ENCODE measurements at regions not wholly inside any gene's neighbourhood (a gene's known extent, or its start where the extent isn't known, plus 50 kb on each side); places are given as distances from the start of the nearest gene placed in this dataset.

- H3K9me3 ChIP-seq (ENCODE audit: severe bottlenecking): no peaks in the 10 kb centered on the region
- no peaks in the 10 kb centered on the region for H3K36me3 ChIP-seq
- H3K4me3 ChIP-seq (ENCODE audit: low read depth, low read length): no peak overlapping the region
- H3K27me3 ChIP-seq (ENCODE audit: insufficient read depth, low read depth, severe bottlenecking): no peaks in the 10 kb centered on the region
- H3K27ac ChIP-seq: no peak overlapping the region
- DNase-seq: no peak
- TF ChIP-seq CTCF (IDR thresholded peaks at IDR 0.05; ENCODE audit: low read depth, low read length): no peak
Observed at GRCh38 chr2:216294305-216294704, 78.0 kb downstream of the MARCHF4 start.

- no peaks in the 10 kb centered on the region for H3K36me3 ChIP-seq
- no peaks in the 10 kb centered on the region for H3K27me3 ChIP-seq (ENCODE audit: insufficient read depth, low read depth, severe bottlenecking)
- TF ChIP-seq CTCF (IDR thresholded peaks at IDR 0.05; ENCODE audit: low read depth, low read length): no peak
- H3K27ac ChIP-seq: no peak overlapping the region
- H3K9me3 ChIP-seq (ENCODE audit: severe bottlenecking): no peaks in the 10 kb centered on the region
- no peak overlapping the region for H3K4me3 ChIP-seq (ENCODE audit: low read depth, low read length)
- no peak for DNase-seq
Observed at GRCh38 chr2:216293883-216294282, 78.4 kb downstream of the MARCHF4 start.

- Histone ChIP-seq H3K27ac (no peak overlapping the region), H3K9me3 (ENCODE audit: severe bottlenecking) (no peaks in the 10 kb centered on the region), H3K27me3 (ENCODE audit: insufficient read depth, low read depth, severe bottlenecking) (no peaks in the 10 kb centered on the region), H3K4me3 (ENCODE audit: low read depth, low read length) (no peak overlapping the region), H3K36me3 (no peaks in the 10 kb centered on the region)
- TF ChIP-seq CTCF (IDR thresholded peaks at IDR 0.05; ENCODE audit: low read depth, low read length): no peak
- no peak for DNase-seq
Observed at GRCh38 chr2:216292886-216293301, 79.4 kb downstream of the MARCHF4 start.

- H3K36me3 ChIP-seq: no peaks in the 10 kb centered on the region
- H3K27me3 ChIP-seq (ENCODE audit: insufficient read depth, low read depth, severe bottlenecking): no peaks in the 10 kb centered on the region
- no peak overlapping the region for H3K27ac ChIP-seq
- H3K4me3 ChIP-seq (ENCODE audit: low read depth, low read length): no peak overlapping the region
- DNase-seq: no peak
- no peak for TF ChIP-seq CTCF (IDR thresholded peaks at IDR 0.05; ENCODE audit: low read depth, low read length)
- H3K9me3 ChIP-seq (ENCODE audit: severe bottlenecking): no peaks in the 10 kb centered on the region
Observed at GRCh38 chr2:216292475-216292874, 79.8 kb downstream of the MARCHF4 start.

- Histone ChIP-seq H3K27ac (no peak overlapping the region), H3K27me3 (ENCODE audit: insufficient read depth, low read depth, severe bottlenecking) (no peaks in the 10 kb centered on the region), H3K9me3 (ENCODE audit: severe bottlenecking) (no peaks in the 10 kb centered on the region), H3K4me3 (ENCODE audit: low read depth, low read length) (no peak overlapping the region), H3K36me3 (no peaks in the 10 kb centered on the region)
- TF ChIP-seq CTCF (IDR thresholded peaks at IDR 0.05; ENCODE audit: low read depth, low read length): no peak
- DNase-seq: no peak
Observed at GRCh38 chr2:216289470-216289869, 82.8 kb downstream of the MARCHF4 start.

GRCh38 chr2:216287251-216287650, 85.0 kb downstream of the MARCHF4 start:
- Histone ChIP-seq H3K4me3 (ENCODE audit: low read depth, low read length) (no peak overlapping the region), H3K27ac (no peak overlapping the region), H3K36me3 (no peaks in the 10 kb centered on the region), H3K9me3 (ENCODE audit: severe bottlenecking) (no peaks in the 10 kb centered on the region), H3K27me3 (ENCODE audit: insufficient read depth, low read depth, severe bottlenecking) (no peaks in the 10 kb centered on the region)
- peak; percentile 21 for DNase-seq
- no peak for TF ChIP-seq CTCF (IDR thresholded peaks at IDR 0.05; ENCODE audit: low read depth, low read length)

All from WERI-Rb-1 (cell line).